Liver (tissue), 7 donors: ENCODE measurements at regions not wholly inside any gene's neighbourhood (a gene's known extent, or its start where the extent isn't known, plus 50 kb on each side); places are given as distances from the start of the nearest gene placed in this dataset.

Experiments used
- DNase-seq: peaks from one replicate; pipeline ENCODE4 v3.0.0-alpha.2; 2017; ENCODE audit warnings: low spot score
- H3K27ac ChIP-seq, 2 donors: one replicate each; pipeline ENCODE4 v1.7.0; 2013; ENCODE audit warnings: inconsistent platforms in 2 of 2, low read length in 2 of 2, control low read depth in 1 of 2, low read depth in 1 of 2, mild to moderate bottlenecking in 1 of 2
- H3K27me3 ChIP-seq, 4 donors: one replicate each; pipeline versions ENCODE4 v1.6.1 to v1.7.0; 2013; ENCODE audit warnings: low read length in 3 of 4, inconsistent platforms in 1 of 4, mild to moderate bottlenecking in 1 of 4, moderate library complexity in 1 of 4; ENCODE audit not compliant: control insufficient read depth in 4 of 4, insufficient read depth in 4 of 4
- H3K36me3 ChIP-seq, 4 donors: one replicate each; pipeline versions ENCODE4 v1.6.1 to v1.7.0; 2013; ENCODE audit warnings: low read length in 3 of 4, mild to moderate bottlenecking in 3 of 4, low read depth in 1 of 4, moderate library complexity in 1 of 4; ENCODE audit not compliant: control insufficient read depth in 4 of 4, insufficient read depth in 3 of 4
- H3K4me1 ChIP-seq, 4 donors: one replicate each; pipeline versions ENCODE4 v1.6.1 to v1.7.0; 2013; ENCODE audit warnings: low read length in 3 of 4, mild to moderate bottlenecking in 3 of 4, moderate library complexity in 1 of 4; ENCODE audit not compliant: control insufficient read depth in 4 of 4, insufficient read depth in 4 of 4
- H3K4me3 ChIP-seq, 3 donors: one replicate each; pipeline versions ENCODE4 v1.6.1 to v1.7.0; 2013; ENCODE audit warnings: low read length in 3 of 3, control low read depth in 1 of 3, low read depth in 1 of 3, mild to moderate bottlenecking in 1 of 3
- H3K9ac ChIP-seq, 2 donors: one replicate each; pipeline ENCODE4 v1.7.0; 2013; ENCODE audit warnings: low read length in 2 of 2, mild to moderate bottlenecking in 2 of 2, moderate library complexity in 2 of 2, control low read depth in 1 of 2, low read depth in 1 of 2
- H3K9me3 ChIP-seq, 4 donors: one replicate each; pipeline versions ENCODE4 v1.6.1 to v1.7.0; 2013; ENCODE audit warnings: low read length in 3 of 4; ENCODE audit not compliant: control insufficient read depth in 4 of 4
- ATF3 ChIP-seq: IDR thresholded peaks from 2 replicates; pipeline ENCODE4 v1.6.1; 2016; ENCODE audit warnings: antibody characterized with exemption
- EGR1 ChIP-seq, 2 donors: IDR thresholded peaks; 2 replicates each; pipeline ENCODE4 v1.6.1; 2016 to 2018; ENCODE audit warnings: antibody characterized with exemption in 2 of 2, low read depth in 2 of 2
- FOXA1 ChIP-seq: IDR thresholded peaks from 2 replicates; pipeline ENCODE4 v1.6.1; 2016; ENCODE audit warnings: antibody characterized with exemption
- FOXA2 ChIP-seq: IDR thresholded peaks from 2 replicates; pipeline ENCODE4 v1.6.1; 2016; ENCODE audit warnings: antibody characterized with exemption
- GABPA ChIP-seq, 2 donors: IDR thresholded peaks in 1 of 2; conservative IDR thresholded peaks in 1 of 2; 2 replicates each; pipeline ENCODE4 v1.6.1; 2016; ENCODE audit warnings: antibody characterized with exemption in 2 of 2, mild to moderate bottlenecking in 1 of 2, moderate library complexity in 1 of 2
- HNF4G ChIP-seq: IDR thresholded peaks from 2 replicates; pipeline ENCODE4 v1.6.1; 2016; ENCODE audit warnings: antibody characterized with exemption
- JUND ChIP-seq, 2 donors: IDR thresholded peaks; 2 replicates each; pipeline ENCODE4 v1.6.1; 2016; ENCODE audit warnings: antibody characterized with exemption in 2 of 2
- NR2F2 ChIP-seq: IDR thresholded peaks from 2 replicates; pipeline ENCODE4 v1.6.1; 2016; ENCODE audit warnings: antibody characterized with exemption
- RAD21 ChIP-seq, 2 donors: IDR thresholded peaks; 2 replicates each; pipeline ENCODE4 v1.6.1; 2016; ENCODE audit warnings: antibody characterized with exemption in 2 of 2, mild to moderate bottlenecking in 2 of 2
- REST ChIP-seq: IDR thresholded peaks from 2 replicates; pipeline ENCODE4 v1.6.1; 2016; ENCODE audit warnings: antibody characterized with exemption, mild to moderate bottlenecking
- RXRA ChIP-seq, 2 donors: IDR thresholded peaks; 2 replicates each; pipeline ENCODE4 v1.6.1; 2017 to 2018; ENCODE audit warnings: antibody characterized with exemption in 2 of 2, mild to moderate bottlenecking in 1 of 2
- SP1 ChIP-seq: IDR thresholded peaks from 2 replicates; pipeline ENCODE4 v1.6.1; 2018; ENCODE audit warnings: antibody characterized with exemption, mild to moderate bottlenecking
- TAF1 ChIP-seq: conservative IDR thresholded peaks from 2 replicates; pipeline ENCODE4 v1.6.1; 2016; ENCODE audit warnings: antibody characterized with exemption, mild to moderate bottlenecking
- YY1 ChIP-seq: IDR thresholded peaks from 2 replicates; pipeline ENCODE4 v1.6.1; 2016; ENCODE audit warnings: antibody characterized with exemption, mild to moderate bottlenecking
- ZBTB33 ChIP-seq: IDR thresholded peaks from 2 replicates; pipeline ENCODE4 v1.6.1; 2016; ENCODE audit warnings: antibody characterized with exemption
- WGBS: extraction: QIAGEN DNeasy Blood & Tissue Kit; methylation state at CpG from one replicate; pipeline ENCODE4 v1.1.7; 2013; 5-methylcytosine and 5-hydroxymethylcytosine counted together
- donor health status: healthy.
- donor health status: healthy.
- donor health status: healthy.
- donor health status: healthy.

DNA sequence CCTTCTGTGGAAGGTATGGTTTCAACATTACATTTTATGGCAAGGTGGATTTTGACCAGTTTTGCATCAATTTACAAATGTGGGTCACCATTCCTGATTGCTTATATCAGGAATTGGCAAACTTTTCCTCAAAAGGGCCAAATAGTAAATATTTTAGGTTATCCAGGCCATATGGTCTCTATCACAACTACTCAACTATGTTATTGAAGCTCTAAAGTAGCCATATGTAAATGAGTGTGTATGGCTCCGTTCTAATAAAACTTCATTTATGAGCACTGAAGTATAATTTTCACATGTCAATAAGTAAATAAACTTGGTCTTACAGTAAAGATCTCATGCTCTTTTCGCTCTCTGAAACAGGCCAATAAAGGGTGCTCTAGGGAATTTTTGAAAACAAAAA lies 362.7 kb upstream of the SASH1 start:
- 93% methylated on average over 2 of the region's 2 CpGs for WGBS
- Histone ChIP-seq H3K36me3 (no peaks in the 10 kb centered on the region), H3K4me1 (no peaks in the 10 kb centered on the region), H3K9ac (no peak overlapping the region), H3K27ac (no peak overlapping the region), H3K27me3 (no peaks in the 10 kb centered on the region), H3K9me3 (no peaks in the 10 kb centered on the region), H3K4me3 (no peak overlapping the region)
- no peak for DNase-seq
- TF ChIP-seq ATF3 (no peak), REST (no peak), RXRA (IDR thresholded peaks at IDR 0.05) (no peak), TAF1 (no peak), SP1 (no peak), RAD21 (IDR thresholded peaks at IDR 0.05) (no peak), JUND (IDR thresholded peaks at IDR 0.05) (no peak), HNF4G (no peak), ZBTB33 (no peak), NR2F2 (no peak), FOXA2 (no peak)

DNA sequence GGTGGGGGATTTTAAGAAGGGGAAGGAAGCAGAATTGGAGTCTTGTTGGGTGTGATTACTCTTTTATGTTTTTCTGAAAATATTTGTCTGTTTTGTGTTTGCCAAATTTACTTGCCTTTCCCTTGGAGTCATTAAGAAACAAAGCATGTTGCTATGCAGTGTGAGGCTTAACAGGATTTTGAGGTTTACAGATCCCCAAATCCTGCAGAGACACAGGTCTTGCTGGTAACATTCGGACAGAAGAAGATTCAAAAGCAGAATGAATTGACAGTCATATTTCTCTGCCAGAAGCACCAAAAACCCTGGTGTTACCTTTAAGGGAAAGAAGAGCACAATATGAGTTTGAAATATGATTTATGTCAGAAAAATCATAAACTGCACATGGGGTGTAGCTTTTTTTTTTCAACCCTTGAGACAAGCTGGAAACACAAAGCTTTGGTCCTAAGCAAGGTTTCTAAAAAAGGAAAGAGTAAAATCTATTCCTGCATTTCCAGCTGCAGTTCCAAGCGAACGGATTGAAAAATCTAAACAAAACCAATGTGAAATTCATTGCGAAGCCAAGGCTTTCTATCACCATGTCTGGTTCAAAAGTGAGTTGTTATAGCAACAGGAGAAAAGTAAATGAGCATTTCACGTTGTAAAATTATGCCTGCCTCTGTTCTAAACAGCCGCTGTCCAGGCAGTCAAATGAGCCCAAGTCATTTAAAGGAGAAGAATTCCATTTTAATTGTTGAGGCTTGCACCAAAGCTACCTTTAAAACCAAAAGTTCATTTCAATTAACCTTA lies 358.9 kb upstream of the SASH1 start:
- H3K4me3 ChIP-seq, result no peak overlapping the region
- no peak overlapping the region for H3K27ac ChIP-seq
- H3K4me1 ChIP-seq, result no peaks in the 10 kb centered on the region
- no peaks in the 10 kb centered on the region for H3K36me3 ChIP-seq
- H3K9me3 ChIP-seq, result no peaks in the 10 kb centered on the region
- H3K27me3 ChIP-seq, result no peaks in the 10 kb centered on the region
- no peak overlapping the region for H3K9ac ChIP-seq
- no peak for TF ChIP-seq GABPA (IDR thresholded peaks at IDR 0.05 in 1 of 2, conservative IDR thresholded peaks at IDR 0.05 in 1 of 2)
- TF ChIP-seq NR2F2, result no peak
- TF ChIP-seq TAF1, result no peak
- no peak for TF ChIP-seq FOXA2
- no peak for TF ChIP-seq REST
- no peak for TF ChIP-seq YY1
- no peak for TF ChIP-seq FOXA1
- no peak for TF ChIP-seq RAD21 (IDR thresholded peaks at IDR 0.05)
- TF ChIP-seq EGR1 (IDR thresholded peaks at IDR 0.05; ENCODE audit: low read depth in 2 of 2), result no peak
- no peak for TF ChIP-seq SP1
- no peak for TF ChIP-seq ATF3
- WGBS, result 70% methylated on average over 6 of the region's 6 CpGs
- DNase-seq, result no peak
